Parathyroid adenoma (tissue), 2 donors: ENCODE measurements at regions not wholly inside any gene's neighbourhood (a gene's known extent, or its start where the extent isn't known, plus 50 kb on each side); places are given as distances from the start of the nearest gene placed in this dataset.

Source experiments
- H2AFZ ChIP-seq: fragments of 300-600 bp; sonication (generic); one replicate; pipeline ENCODE4 v1.7.0; 2017; ENCODE audit warnings: antibody characterized with exemption, mild to moderate bottlenecking
- H3K27ac ChIP-seq: fragments of 300-600 bp; sonication (generic); one replicate; pipeline ENCODE4 v1.7.0; 2017
- H3K27me3 ChIP-seq: fragments of 300-600 bp; sonication (generic); one replicate; pipeline ENCODE4 v1.7.0; 2017; ENCODE audit warnings: low read length; ENCODE audit not compliant: control insufficient read depth, insufficient read depth
- H3K36me3 ChIP-seq: fragments of 300-600 bp; sonication (generic); one replicate; pipeline ENCODE4 v1.7.0; 2017; ENCODE audit warnings: low read length; ENCODE audit not compliant: control insufficient read depth, insufficient read depth
- H3K4me1 ChIP-seq: fragments of 300-600 bp; sonication (generic); one replicate; pipeline ENCODE4 v1.7.0; 2017; ENCODE audit warnings: control low read depth
- H3K4me2 ChIP-seq: fragments of 300-600 bp; sonication (generic); one replicate; pipeline ENCODE4 v1.7.0; 2017; ENCODE audit warnings: low read length
- H3K4me3 ChIP-seq: fragments of 300-600 bp; sonication (generic); one replicate; pipeline ENCODE4 v1.7.0; 2017; ENCODE audit warnings: low read depth, low read length
- H3K79me2 ChIP-seq: fragments of 300-600 bp; sonication (generic); one replicate; pipeline ENCODE4 v1.7.0; 2017; ENCODE audit warnings: control low read depth
- H3K9ac ChIP-seq: fragments of 300-600 bp; sonication (generic); one replicate; pipeline ENCODE4 v1.7.0; 2017; ENCODE audit warnings: mild to moderate bottlenecking
- H3K9me3 ChIP-seq: fragments of 300-600 bp; sonication (generic); one replicate; pipeline ENCODE4 v1.7.0; 2017; ENCODE audit warnings: low read length; ENCODE audit not compliant: control insufficient read depth
- TF ChIP-seq, protein P1 (sequence below): fragments of 300-600 bp; sonication (generic); IDR thresholded peaks from one replicate; pipeline ENCODE4 v1.7.0; 2017; ENCODE audit warnings: antibody characterized with exemption, mild to moderate bottlenecking
- donor health status: primary hyperparathyroidism.

GRCh38 chr18:59041819-59042815, 97.6 kb upstream of the SEC11C start:
- Histone ChIP-seq H3K4me2 (no peak overlapping the region), H3K27ac (no peak overlapping the region), H3K9me3 (no peaks in the 10 kb centered on the region), H3K4me3 (no peak overlapping the region), H3K9ac (no peak overlapping the region), H3K36me3 (no peaks in the 10 kb centered on the region), H3K79me2 (no peaks in the 10 kb centered on the region), H2AFZ (no peak overlapping the region), H3K4me1 (no peaks in the 10 kb centered on the region), H3K27me3 (no peaks in the 10 kb centered on the region)
- TF ChIP-seq, protein P1, sequence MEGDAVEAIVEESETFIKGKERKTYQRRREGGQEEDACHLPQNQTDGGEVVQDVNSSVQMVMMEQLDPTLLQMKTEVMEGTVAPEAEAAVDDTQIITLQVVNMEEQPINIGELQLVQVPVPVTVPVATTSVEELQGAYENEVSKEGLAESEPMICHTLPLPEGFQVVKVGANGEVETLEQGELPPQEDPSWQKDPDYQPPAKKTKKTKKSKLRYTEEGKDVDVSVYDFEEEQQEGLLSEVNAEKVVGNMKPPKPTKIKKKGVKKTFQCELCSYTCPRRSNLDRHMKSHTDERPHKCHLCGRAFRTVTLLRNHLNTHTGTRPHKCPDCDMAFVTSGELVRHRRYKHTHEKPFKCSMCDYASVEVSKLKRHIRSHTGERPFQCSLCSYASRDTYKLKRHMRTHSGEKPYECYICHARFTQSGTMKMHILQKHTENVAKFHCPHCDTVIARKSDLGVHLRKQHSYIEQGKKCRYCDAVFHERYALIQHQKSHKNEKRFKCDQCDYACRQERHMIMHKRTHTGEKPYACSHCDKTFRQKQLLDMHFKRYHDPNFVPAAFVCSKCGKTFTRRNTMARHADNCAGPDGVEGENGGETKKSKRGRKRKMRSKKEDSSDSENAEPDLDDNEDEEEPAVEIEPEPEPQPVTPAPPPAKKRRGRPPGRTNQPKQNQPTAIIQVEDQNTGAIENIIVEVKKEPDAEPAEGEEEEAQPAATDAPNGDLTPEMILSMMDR, result no peak

GRCh38 chr18:59044855-59045254, 94.8 kb upstream of the SEC11C start:
- no peaks in the 10 kb centered on the region for H3K36me3 ChIP-seq
- no peak overlapping the region for H2AFZ ChIP-seq
- no peaks in the 10 kb centered on the region for H3K79me2 ChIP-seq
- no peaks in the 10 kb centered on the region for H3K4me1 ChIP-seq
- no peaks in the 10 kb centered on the region for H3K27me3 ChIP-seq
- no peaks in the 10 kb centered on the region for H3K9me3 ChIP-seq
- H3K4me3 ChIP-seq, result no peak overlapping the region
- no peak overlapping the region for H3K27ac ChIP-seq
- TF ChIP-seq, protein P1, result no peak
- H3K4me2 ChIP-seq, result no peak overlapping the region
- no peak overlapping the region for H3K9ac ChIP-seq

GRCh38 chr18:59047321-59048047, 92.2 kb upstream of the SEC11C start:
- TF ChIP-seq, protein P1, result no peak
- no peaks in the 10 kb centered on the region for H3K9me3 ChIP-seq

GRCh38 chr18:59048048-59048363, 91.7 kb upstream of the SEC11C start:
- Histone ChIP-seq H3K4me1 (no peaks in the 10 kb centered on the region), H2AFZ (no peak overlapping the region), H3K79me2 (no peaks in the 10 kb centered on the region), H3K9me3 (no peaks in the 10 kb centered on the region), H3K4me3 (no peak overlapping the region), H3K36me3 (no peaks in the 10 kb centered on the region), H3K27ac (no peak overlapping the region), H3K27me3 (no peaks in the 10 kb centered on the region), H3K4me2 (no peak overlapping the region), H3K9ac (no peak overlapping the region)
- TF ChIP-seq, protein P1, result no peak

More at GRCh38 chr18:59047321-59048047, 92.2 kb upstream of the SEC11C start:
- Histone ChIP-seq H3K79me2 (no peaks in the 10 kb centered on the region), H3K9ac (no peak overlapping the region), H3K4me2 (no peak overlapping the region), H3K27ac (no peak overlapping the region), H3K4me3 (no peak overlapping the region), H3K27me3 (no peaks in the 10 kb centered on the region), H3K36me3 (no peaks in the 10 kb centered on the region), H3K4me1 (no peaks in the 10 kb centered on the region), H2AFZ (no peak overlapping the region)
